GM19397 (cell line): ENCODE measurements at regions not wholly inside any gene's neighbourhood (a gene's known extent, or its start where the extent isn't known, plus 50 kb on each side); places are given as distances from the start of the nearest gene placed in this dataset.
"Not testable (repeated sequence)": the region's sequence is repeated elsewhere in the genome, so short reads cannot be mapped to it uniquely, and the experiment has no call there.

Source experiments
- ATAC-seq: cut with Tn5 transposase; IDR thresholded peaks from one replicate; pipeline ENCODE4 v1.9.1; 2021; ENCODE audit warnings: mild to moderate bottlenecking, moderate library complexity; ENCODE audit not compliant: unreplicated experiment

- ATAC-seq: no peak
These were observed 635.5 kb downstream of the SLC16A7 start for GRCh38 chr12:60231303-60231702.

- no peak for ATAC-seq
These were observed 636.4 kb downstream of the SLC16A7 start for GRCh38 chr12:60231976-60232907.

- ATAC-seq: not testable (repeated sequence)
These were observed 638.9 kb downstream of the SLC16A7 start for GRCh38 chr12:60234611-60235195.

GRCh38 chr12:60235261-60235660 is 639.4 kb downstream of the SLC16A7 start:
- no peak for ATAC-seq

- ATAC-seq: not testable (repeated sequence)
These were observed 640.6 kb downstream of the SLC16A7 start for GRCh38 chr12:60236416-60236815.

- ATAC-seq: no peak
These were observed 645.1 kb downstream of the SLC16A7 start for GRCh38 chr12:60240891-60241290.

GRCh38 chr12:60251091-60251490 is 655.3 kb downstream of the SLC16A7 start:
- ATAC-seq: no peak

- ATAC-seq: no peak
These were observed 656.7 kb downstream of the SLC16A7 start for GRCh38 chr12:60252359-60253096.

- no peak for ATAC-seq
These were observed 659.2 kb downstream of the SLC16A7 start for GRCh38 chr12:60255044-60255443.

- ATAC-seq: no peak
These were observed 661.2 kb downstream of the SLC16A7 start for GRCh38 chr12:60257063-60257462.

GRCh38 chr12:60259225-60259624 is 663.4 kb downstream of the SLC16A7 start:
- ATAC-seq: no peak

GRCh38 chr12:60262378-60262777 is 666.5 kb downstream of the SLC16A7 start:
- ATAC-seq: no peak

- no peak for ATAC-seq
These were observed 667.3 kb downstream of the SLC16A7 start for GRCh38 chr12:60263161-60263560.

- ATAC-seq: no peak
These were observed 668.1 kb downstream of the SLC16A7 start for GRCh38 chr12:60263836-60264493.

GRCh38 chr12:60265741-60266140 is 669.9 kb downstream of the SLC16A7 start:
- ATAC-seq: no peak

GRCh38 chr12:60266381-60266852 is 670.6 kb downstream of the SLC16A7 start:
- no peak for ATAC-seq

GRCh38 chr12:60269611-60270269 is 673.9 kb downstream of the SLC16A7 start:
- ATAC-seq: no peak

- no peak for ATAC-seq
These were observed 676.0 kb downstream of the SLC16A7 start for GRCh38 chr12:60271816-60272215.

GRCh38 chr12:60278209-60278608 is 682.4 kb downstream of the SLC16A7 start:
- ATAC-seq: no peak

- no peak for ATAC-seq
These were observed 683.4 kb downstream of the SLC16A7 start for GRCh38 chr12:60279221-60279620.
